DOHH2 (cell line): ENCODE measurements at regions not wholly inside any gene's neighbourhood (a gene's known extent, or its start where the extent isn't known, plus 50 kb on each side); places are given as distances from the start of the nearest gene placed in this dataset.

ENCODE experiments used
- H3F3A ChIP-seq: fragments of 200-600 bp; sonication (generic), shearing (Covaris generic); 2 replicates; pipeline ENCODE4 v1.6.0; 2016; ENCODE audit warnings: antibody characterized with exemption, mild to moderate bottlenecking; ENCODE audit not compliant: control insufficient read depth, insufficient read depth
- H3K27ac ChIP-seq: fragments of 200-600 bp; sonication (generic); 2 replicates; pipeline ENCODE4 v1.5.1; 2014; ENCODE audit warnings: low read depth, mild to moderate bottlenecking, low read length, moderate library complexity
- H3K27me3 ChIP-seq: fragments of 200-600 bp; sonication (generic); 2 replicates; pipeline ENCODE4 v1.6.1; 2014; ENCODE audit warnings: mild to moderate bottlenecking, low read length, mixed read lengths; ENCODE audit not compliant: control insufficient read depth
- H3K36me3 ChIP-seq: fragments of 200-600 bp; sonication (generic); 2 replicates; pipeline ENCODE4 v1.6.1; 2014; ENCODE audit warnings: mild to moderate bottlenecking, low read length, moderate library complexity, mixed read lengths; ENCODE audit not compliant: control insufficient read depth
- H3K4me1 ChIP-seq: fragments of 200-600 bp; sonication (generic); 2 replicates; pipeline ENCODE4 v1.6.1; 2014; ENCODE audit warnings: mild to moderate bottlenecking, low read length, mixed read lengths; ENCODE audit not compliant: control insufficient read depth
- H3K4me2 ChIP-seq: fragments of 200-600 bp; sonication (generic); 2 replicates; pipeline ENCODE4 v1.6.0; 2014; ENCODE audit warnings: mild to moderate bottlenecking, low read length, moderate library complexity
- H3K4me3 ChIP-seq: fragments of 200-600 bp; sonication (generic); 2 replicates; pipeline ENCODE4 v1.5.1; 2014; ENCODE audit warnings: mild to moderate bottlenecking, low read length, mixed read lengths
- H3K79me2 ChIP-seq: fragments of 200-600 bp; sonication (generic); 2 replicates; pipeline ENCODE4 v1.6.1; 2014; ENCODE audit warnings: mild to moderate bottlenecking, low read length, mixed read lengths; ENCODE audit not compliant: control insufficient read depth
- H3K9me2 ChIP-seq: fragments of 200-600 bp; sonication (generic); replicated peaks from 2 replicates; pipeline ENCODE4 v1.6.1; 2014; ENCODE audit warnings: mild to moderate bottlenecking, low read length, mixed read lengths; ENCODE audit not compliant: control insufficient read depth
- H3K9me3 ChIP-seq: fragments of 200-600 bp; sonication (generic); 2 replicates; pipeline ENCODE4 v1.6.1; 2014; ENCODE audit warnings: antibody characterized with exemption, low read length, mixed read lengths; ENCODE audit not compliant: control insufficient read depth, insufficient read depth
- H4K20me1 ChIP-seq: fragments of 200-600 bp; sonication (generic); 2 replicates; pipeline ENCODE4 v1.6.0; 2014; ENCODE audit warnings: low read depth, mild to moderate bottlenecking, antibody characterized with exemption, low read length, moderate library complexity; ENCODE audit not compliant: control insufficient read depth, insufficient read depth
- EZH2phosphoT487 ChIP-seq: fragments of 200-600 bp; sonication (generic); IDR thresholded peaks from 2 replicates; pipeline ENCODE4 v1.6.1; 2017; ENCODE audit warnings: borderline replicate concordance, mild to moderate bottlenecking, antibody characterized with exemption, low read length, moderate library complexity, mixed read lengths
- TF ChIP-seq, protein P1 (sequence below): fragments of 200-600 bp; sonication (generic); IDR thresholded peaks from one replicate; pipeline ENCODE4 v1.5.1; 2014; ENCODE audit warnings: antibody characterized with exemption, mild to moderate bottlenecking, low read depth, low read length; ENCODE audit not compliant: poor library complexity, severe bottlenecking

DNA sequence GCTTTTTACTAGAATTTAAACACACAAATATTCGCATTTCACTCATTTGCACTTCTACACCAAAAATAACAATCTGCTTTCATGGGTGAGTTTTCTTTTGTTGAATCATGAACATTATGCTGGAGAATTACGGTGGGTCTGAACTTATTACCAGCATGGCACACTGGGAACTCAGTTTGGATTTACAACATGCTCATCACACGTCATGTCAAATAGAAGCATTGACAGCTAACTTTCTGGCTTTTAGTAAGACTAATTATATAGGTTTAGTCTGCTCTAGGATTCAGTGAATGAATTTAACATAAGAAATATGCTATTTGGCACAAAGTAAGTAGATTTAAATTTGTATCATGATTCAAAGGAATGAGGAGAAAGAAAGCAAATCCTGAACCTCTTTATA is 290.4 kb downstream of the TMEM167A start:
- Histone ChIP-seq H3K79me2 (no peaks in the 10 kb centered on the region), H3K4me1 (no peaks in the 10 kb centered on the region), H3K9me2 (no peaks in the 10 kb centered on the region), H3K27ac (no peak overlapping the region), H4K20me1 (no peaks in the 10 kb centered on the region), H3K4me3 (no peak overlapping the region), H3K27me3 (no peaks in the 10 kb centered on the region), H3K36me3 (no peaks in the 10 kb centered on the region), H3K9me3 (no peaks in the 10 kb centered on the region), H3K4me2 (no peak overlapping the region), H3F3A (no peaks in the 10 kb centered on the region)
- TF ChIP-seq, protein P1, sequence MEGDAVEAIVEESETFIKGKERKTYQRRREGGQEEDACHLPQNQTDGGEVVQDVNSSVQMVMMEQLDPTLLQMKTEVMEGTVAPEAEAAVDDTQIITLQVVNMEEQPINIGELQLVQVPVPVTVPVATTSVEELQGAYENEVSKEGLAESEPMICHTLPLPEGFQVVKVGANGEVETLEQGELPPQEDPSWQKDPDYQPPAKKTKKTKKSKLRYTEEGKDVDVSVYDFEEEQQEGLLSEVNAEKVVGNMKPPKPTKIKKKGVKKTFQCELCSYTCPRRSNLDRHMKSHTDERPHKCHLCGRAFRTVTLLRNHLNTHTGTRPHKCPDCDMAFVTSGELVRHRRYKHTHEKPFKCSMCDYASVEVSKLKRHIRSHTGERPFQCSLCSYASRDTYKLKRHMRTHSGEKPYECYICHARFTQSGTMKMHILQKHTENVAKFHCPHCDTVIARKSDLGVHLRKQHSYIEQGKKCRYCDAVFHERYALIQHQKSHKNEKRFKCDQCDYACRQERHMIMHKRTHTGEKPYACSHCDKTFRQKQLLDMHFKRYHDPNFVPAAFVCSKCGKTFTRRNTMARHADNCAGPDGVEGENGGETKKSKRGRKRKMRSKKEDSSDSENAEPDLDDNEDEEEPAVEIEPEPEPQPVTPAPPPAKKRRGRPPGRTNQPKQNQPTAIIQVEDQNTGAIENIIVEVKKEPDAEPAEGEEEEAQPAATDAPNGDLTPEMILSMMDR: no peak
- TF ChIP-seq EZH2phosphoT487: no peak

DNA sequence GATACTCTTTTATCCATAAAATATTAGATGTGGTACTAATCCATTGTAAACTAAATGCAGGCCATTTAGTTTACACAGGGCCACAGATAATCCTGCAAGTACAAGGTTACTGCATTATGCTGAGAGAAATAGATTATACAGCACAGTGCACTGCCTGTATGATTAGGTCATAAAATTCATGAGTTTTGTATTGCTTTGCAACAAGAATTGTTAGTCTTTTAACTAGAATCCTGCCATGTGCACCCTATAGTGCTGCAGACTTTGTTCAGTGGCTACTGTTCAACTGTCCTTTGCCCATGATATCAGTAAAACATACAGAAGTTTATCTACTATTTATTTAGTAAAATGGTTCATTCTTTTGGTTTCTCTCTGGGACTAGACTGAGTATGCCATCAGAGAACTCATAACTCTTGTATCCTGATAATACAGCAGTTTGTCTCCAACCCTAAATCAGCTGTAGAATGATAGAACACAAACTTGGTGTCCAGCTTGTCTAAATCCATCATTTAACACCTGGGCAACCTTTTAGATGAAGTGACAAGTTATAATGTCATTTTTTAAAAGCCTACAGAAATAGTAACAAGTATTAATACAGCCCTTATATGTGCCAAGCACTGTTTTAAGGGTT is 291.2 kb downstream of the TMEM167A start:
- Histone ChIP-seq H3K36me3 (no peaks in the 10 kb centered on the region), H3K27ac (no peak overlapping the region), H3F3A (no peaks in the 10 kb centered on the region), H3K9me3 (no peaks in the 10 kb centered on the region), H3K27me3 (no peaks in the 10 kb centered on the region), H3K4me3 (no peak overlapping the region), H3K79me2 (no peaks in the 10 kb centered on the region), H3K9me2 (no peaks in the 10 kb centered on the region), H3K4me1 (no peaks in the 10 kb centered on the region), H4K20me1 (no peaks in the 10 kb centered on the region), H3K4me2 (no peak overlapping the region)
- TF ChIP-seq EZH2phosphoT487: no peak
- TF ChIP-seq, protein P1: no peak

DNA sequence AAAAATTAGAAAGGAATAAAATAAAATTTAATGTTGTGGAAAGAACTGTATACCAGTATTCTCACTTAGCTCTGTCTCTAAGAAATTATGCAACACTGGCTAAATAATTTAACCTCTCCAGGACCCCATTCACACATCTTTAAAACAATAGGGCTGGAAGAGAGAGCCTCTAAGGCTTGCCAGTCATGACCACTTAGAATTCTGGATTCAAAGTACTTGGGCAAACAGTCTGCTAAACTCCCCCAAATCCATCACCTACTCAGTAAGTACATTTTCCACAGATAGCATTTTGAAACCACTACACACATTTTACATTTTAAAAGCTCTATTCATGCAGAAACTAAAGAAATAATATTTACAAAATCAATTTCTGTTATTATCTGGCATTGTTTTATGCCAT is 291.7 kb downstream of the TMEM167A start:
- Histone ChIP-seq H3K27me3 (no peaks in the 10 kb centered on the region), H3K27ac (no peak overlapping the region), H3K79me2 (no peaks in the 10 kb centered on the region), H3F3A (no peaks in the 10 kb centered on the region), H4K20me1 (no peaks in the 10 kb centered on the region), H3K9me2 (no peaks in the 10 kb centered on the region), H3K36me3 (no peaks in the 10 kb centered on the region), H3K9me3 (no peaks in the 10 kb centered on the region), H3K4me1 (no peaks in the 10 kb centered on the region), H3K4me3 (no peak overlapping the region), H3K4me2 (no peak overlapping the region)
- no peak for TF ChIP-seq EZH2phosphoT487
- TF ChIP-seq, protein P1: no peak
